IPS DF 6.9 (cell line): ENCODE measurements at regions not wholly inside any gene's neighbourhood (a gene's known extent, or its start where the extent isn't known, plus 50 kb on each side); places are given as distances from the start of the nearest gene placed in this dataset.

Source experiments
- DNase-seq: peaks from one replicate; pipeline ENCODE4 v3.0.0-alpha.2; 2013; ENCODE audit warnings: low read depth, low spot score
- H3K27ac ChIP-seq: one replicate; pipeline ENCODE4 v1.5.1; 2013; ENCODE audit warnings: low read length, control low read depth
- H3K27me3 ChIP-seq: 2 replicates; pipeline ENCODE4 v1.6.1; 2013; ENCODE audit warnings: mild to moderate bottlenecking, low read length; ENCODE audit not compliant: control insufficient read depth, insufficient read depth
- H3K36me3 ChIP-seq: 2 replicates; pipeline ENCODE4 v1.6.1; 2013; ENCODE audit warnings: low read length; ENCODE audit not compliant: control insufficient read depth, insufficient read depth
- H3K4me1 ChIP-seq: 2 replicates; pipeline ENCODE4 v1.6.1; 2013; ENCODE audit warnings: low read length; ENCODE audit not compliant: control insufficient read depth, insufficient read depth
- H3K4me3 ChIP-seq: 2 replicates; pipeline ENCODE4 v1.5.1; 2013; ENCODE audit warnings: mild to moderate bottlenecking, low read length
- H3K9me3 ChIP-seq: 2 replicates; pipeline ENCODE4 v1.6.1; 2013; ENCODE audit warnings: low read length, inconsistent platforms; ENCODE audit not compliant: control insufficient read depth, insufficient read depth
- WGBS: extraction: QIAGEN DNeasy Blood & Tissue Kit; methylation state at CpG from one replicate; pipeline ENCODE4 v1.1.7; 2013; ENCODE audit warnings: mixed read lengths, missing lambda C conversion rate; ENCODE audit not compliant: insufficient read length, insufficient coverage; 5-methylcytosine and 5-hydroxymethylcytosine counted together

GRCh38 chrX:39577985-39578869, 519.5 kb downstream of the BCOR start:
- Histone ChIP-seq H3K4me1 (no peaks in the 10 kb centered on the region), H3K9me3 (no peaks in the 10 kb centered on the region), H3K4me3 (no peak overlapping the region), H3K27me3 (no peaks in the 10 kb centered on the region), H3K27ac (no peak overlapping the region), H3K36me3 (no peaks in the 10 kb centered on the region)
- DNase-seq, result no peak
- no CpG with 5 or more reads among the region's 16 CpGs for WGBS

GRCh38 chrX:39580043-39580442, 517.7 kb downstream of the BCOR start:
- no peak for DNase-seq
- Histone ChIP-seq H3K27ac (no peak overlapping the region), H3K4me1 (no peaks in the 10 kb centered on the region), H3K9me3 (no peaks in the 10 kb centered on the region), H3K36me3 (no peaks in the 10 kb centered on the region), H3K4me3 (no peak overlapping the region), H3K27me3 (no peaks in the 10 kb centered on the region)
- WGBS, result no CpG with 5 or more reads among the region's 8 CpGs

- H3K4me3 ChIP-seq, result no peak overlapping the region
- no peaks in the 10 kb centered on the region for H3K27me3 ChIP-seq
- no peak for DNase-seq
- no peaks in the 10 kb centered on the region for H3K9me3 ChIP-seq
- H3K4me1 ChIP-seq, result no peaks in the 10 kb centered on the region
- H3K27ac ChIP-seq, result no peak overlapping the region
- H3K36me3 ChIP-seq, result no peaks in the 10 kb centered on the region
- no CpG with 5 or more reads among the region's 3 CpGs for WGBS
Measured at GRCh38 chrX:39581411-39581810, 516.3 kb downstream of the BCOR start.

GRCh38 chrX:39582091-39582490, 515.7 kb downstream of the BCOR start:
- Histone ChIP-seq H3K4me1 (no peaks in the 10 kb centered on the region), H3K9me3 (no peaks in the 10 kb centered on the region), H3K4me3 (no peak overlapping the region), H3K27ac (no peak overlapping the region), H3K27me3 (no peaks in the 10 kb centered on the region), H3K36me3 (no peaks in the 10 kb centered on the region)
- WGBS, result no CpG with 5 or more reads among the region's 3 CpGs
- no peak for DNase-seq

- H3K4me1 ChIP-seq, result no peaks in the 10 kb centered on the region
- H3K27ac ChIP-seq, result no peak overlapping the region
- H3K4me3 ChIP-seq, result no peak overlapping the region
- H3K27me3 ChIP-seq, result no peaks in the 10 kb centered on the region
- H3K36me3 ChIP-seq, result no peaks in the 10 kb centered on the region
- no CpG with 5 or more reads among the region's 4 CpGs for WGBS
- no peaks in the 10 kb centered on the region for H3K9me3 ChIP-seq
- DNase-seq, result no peak
Measured at GRCh38 chrX:39582976-39583375, 514.8 kb downstream of the BCOR start.

GRCh38 chrX:39585808-39586207, 511.9 kb downstream of the BCOR start:
- Histone ChIP-seq H3K4me3 (no peak overlapping the region), H3K27me3 (no peaks in the 10 kb centered on the region), H3K9me3 (no peaks in the 10 kb centered on the region), H3K36me3 (no peaks in the 10 kb centered on the region), H3K27ac (no peak overlapping the region), H3K4me1 (no peaks in the 10 kb centered on the region)
- WGBS, result no CpG with 5 or more reads among the region's 3 CpGs
- no peak for DNase-seq

GRCh38 chrX:39586359-39586758, 511.4 kb downstream of the BCOR start:
- Histone ChIP-seq H3K4me1 (no peaks in the 10 kb centered on the region), H3K36me3 (no peaks in the 10 kb centered on the region), H3K4me3 (no peak overlapping the region), H3K27me3 (no peaks in the 10 kb centered on the region), H3K9me3 (no peaks in the 10 kb centered on the region), H3K27ac (no peak overlapping the region)
- no peak for DNase-seq
- WGBS, result no CpG with 5 or more reads among the region's 4 CpGs

GRCh38 chrX:39591099-39591498, 506.7 kb downstream of the BCOR start:
- Histone ChIP-seq H3K27me3 (no peaks in the 10 kb centered on the region), H3K4me1 (no peaks in the 10 kb centered on the region), H3K9me3 (no peaks in the 10 kb centered on the region), H3K27ac (no peak overlapping the region), H3K4me3 (no peak overlapping the region), H3K36me3 (no peaks in the 10 kb centered on the region)
- no CpG with 5 or more reads among the region's 3 CpGs for WGBS
- no peak for DNase-seq

- H3K27ac ChIP-seq, result no peak overlapping the region
- no peaks in the 10 kb centered on the region for H3K4me1 ChIP-seq
- DNase-seq, result no peak
- H3K27me3 ChIP-seq, result no peaks in the 10 kb centered on the region
- H3K4me3 ChIP-seq, result no peak overlapping the region
- H3K36me3 ChIP-seq, result no peaks in the 10 kb centered on the region
- no peaks in the 10 kb centered on the region for H3K9me3 ChIP-seq
Measured at GRCh38 chrX:39592776-39593175, 505.0 kb downstream of the BCOR start.

- no peaks in the 10 kb centered on the region for H3K4me1 ChIP-seq
- no peak overlapping the region for H3K4me3 ChIP-seq
- DNase-seq, result no peak
- H3K9me3 ChIP-seq, result no peaks in the 10 kb centered on the region
- no peaks in the 10 kb centered on the region for H3K36me3 ChIP-seq
- WGBS, result no CpG with 5 or more reads among the region's 1 CpG
- H3K27me3 ChIP-seq, result no peaks in the 10 kb centered on the region
- no peak overlapping the region for H3K27ac ChIP-seq
Measured at GRCh38 chrX:39595977-39596376, 501.8 kb downstream of the BCOR start.

GRCh38 chrX:39596437-39596836, 501.3 kb downstream of the BCOR start:
- H3K27me3 ChIP-seq, result no peaks in the 10 kb centered on the region
- H3K36me3 ChIP-seq, result no peaks in the 10 kb centered on the region
- H3K27ac ChIP-seq, result no peak overlapping the region
- no peaks in the 10 kb centered on the region for H3K9me3 ChIP-seq
- no peak for DNase-seq
- H3K4me1 ChIP-seq, result no peaks in the 10 kb centered on the region
- no peak overlapping the region for H3K4me3 ChIP-seq
